Urothelium cell line (cell line): ENCODE measurements at regions not wholly inside any gene's neighbourhood (a gene's known extent, or its start where the extent isn't known, plus 50 kb on each side); places are given as distances from the start of the nearest gene placed in this dataset.

Source experiments
- DNase-seq: peaks from one replicate; pipeline ENCODE4 v3.0.0; 2011; ENCODE audit warnings: low spot score, mixed read lengths
- FAIRE-seq: peaks from 2 replicates; lab custom pipeline; 2011; peaks lifted over from hg19 to GRCh38; lab: Jason Lieb, UNC

- no peak for FAIRE-seq
- no peak for DNase-seq
These were observed 336.8 kb upstream of the MCTP2 start for GRCh38 chr15:93894438-93895036.

- DNase-seq (no peak), FAIRE-seq (no peak)
These were observed 344.2 kb upstream of the MCTP2 start for GRCh38 chr15:93887151-93887550.

- DNase-seq (no peak), FAIRE-seq (no peak)
These were observed 348.6 kb upstream of the MCTP2 start for GRCh38 chr15:93882779-93883178.

- DNase-seq: no peak
These were observed 349.2 kb upstream of the MCTP2 start for GRCh38 chr15:93882141-93882540.

GRCh38 chr15:93881310-93881709 lies 350.1 kb upstream of the MCTP2 start:
- FAIRE-seq: no peak
- no peak for DNase-seq

More at GRCh38 chr15:93882141-93882540, 349.2 kb upstream of the MCTP2 start:
- no peak for FAIRE-seq

GRCh38 chr15:93880358-93880757 lies 351.0 kb upstream of the MCTP2 start:
- FAIRE-seq (no peak), DNase-seq (no peak)

- DNase-seq (no peak), FAIRE-seq (no peak)
These were observed 360.8 kb upstream of the MCTP2 start for GRCh38 chr15:93870583-93870982.

GRCh38 chr15:93866948-93867347 lies 364.4 kb upstream of the MCTP2 start:
- DNase-seq (no peak), FAIRE-seq (no peak)

GRCh38 chr15:93866476-93866875 lies 364.9 kb upstream of the MCTP2 start:
- DNase-seq (no peak), FAIRE-seq (peak; percentile 20)

GRCh38 chr15:93865586-93865985 lies 365.8 kb upstream of the MCTP2 start:
- no peak for DNase-seq
- no peak for FAIRE-seq

GRCh38 chr15:93862791-93863190 lies 368.6 kb upstream of the MCTP2 start:
- no peak for FAIRE-seq
- DNase-seq: no peak

- no peak for FAIRE-seq
- no peak for DNase-seq
These were observed 369.2 kb upstream of the MCTP2 start for GRCh38 chr15:93861956-93862741.

GRCh38 chr15:93861413-93861812 lies 369.9 kb upstream of the MCTP2 start:
- DNase-seq: no peak
- no peak for FAIRE-seq

GRCh38 chr15:93860701-93861100 lies 370.7 kb upstream of the MCTP2 start:
- DNase-seq (no peak), FAIRE-seq (no peak)

GRCh38 chr15:93859176-93859575 lies 372.2 kb upstream of the MCTP2 start:
- no peak for FAIRE-seq
- DNase-seq: no peak

GRCh38 chr15:93855181-93855826 lies 376.1 kb upstream of the MCTP2 start:
- FAIRE-seq (no peak), DNase-seq (no peak)

GRCh38 chr15:93854088-93854487 lies 377.3 kb upstream of the MCTP2 start:
- DNase-seq (no peak), FAIRE-seq (no peak)

GRCh38 chr15:93852761-93853160 lies 378.6 kb upstream of the MCTP2 start:
- DNase-seq (peak; percentile 17), FAIRE-seq (no peak)

- FAIRE-seq (no peak), DNase-seq (no peak)
These were observed 382.9 kb upstream of the MCTP2 start for GRCh38 chr15:93848490-93848889.

GRCh38 chr15:93848076-93848475 lies 383.3 kb upstream of the MCTP2 start:
- DNase-seq: no peak
- FAIRE-seq: no peak

GRCh38 chr15:93846148-93846547 lies 385.2 kb upstream of the MCTP2 start:
- no peak for FAIRE-seq

GRCh38 chr15:93837450-93837849 lies 393.9 kb upstream of the MCTP2 start:
- no peak for DNase-seq
- no peak for FAIRE-seq

More at GRCh38 chr15:93846148-93846547, 385.2 kb upstream of the MCTP2 start:
- DNase-seq: no peak
